ENCODE measurements at regions not wholly inside any gene's neighbourhood (a gene's known extent, or its start where the extent isn't known, plus 50 kb on each side); places are given as distances from the start of the nearest gene placed in this dataset.

GRCh38 chr5:155759252-155759651, 567.7 kb upstream of the SGCD start:
- TF ChIP-seq CTCF (conservative IDR thresholded peaks at IDR 0.05; ENCODE audit: low read length) (no peak), EZH2phosphoT487 (IDR thresholded peaks at IDR 0.05; ENCODE audit: borderline replicate concordance, low read depth, low read length) (no peak)
